WTC11 (cell line): ENCODE measurements at regions not wholly inside any gene's neighbourhood (a gene's known extent, or its start where the extent isn't known, plus 50 kb on each side); places are given as distances from the start of the nearest gene placed in this dataset.

ENCODE experiments used
- ATAC-seq: fragments of 200-7000 bp; cut with Tn5 transposase; 2 replicates; pipeline ENCODE4 v1.10.0; 2021; ENCODE audit warnings: mild to moderate bottlenecking, moderate library complexity
- CTCF ChIA-PET: fragments of 300-600 bp; sonication (Branson Sonifier 250); formaldehyde crosslinking; loops from one replicate; lab custom pipeline; 2021; ENCODE audit warnings: antibody characterized with exemption; lab: Charles Lee
- POLR2A ChIA-PET: fragments of 350-600 bp; sonication (Branson Sonifier 250); formaldehyde crosslinking; loops from one replicate; lab custom pipeline; 2021; ENCODE audit warnings: antibody characterized with exemption; lab: Charles Lee
- DNase-seq: peaks from one replicate; pipeline ENCODE4 v3.0.0; 2021; ENCODE audit warnings: low spot score
- H3K27ac Mint-ChIP-seq: 2 replicates; pipeline ENCODE4 v1.8.0; 2021; ENCODE audit warnings: mixed read lengths
- H3K27me3 Mint-ChIP-seq: 2 replicates; pipeline ENCODE4 v1.8.0; 2021; ENCODE audit warnings: low read depth, mild to moderate bottlenecking, moderate library complexity, mixed read lengths
- H3K36me3 Mint-ChIP-seq: 2 replicates; pipeline ENCODE4 v1.8.0; 2021; ENCODE audit warnings: mixed read lengths
- H3K4me1 Mint-ChIP-seq: 2 replicates; pipeline ENCODE4 v1.8.0; 2022; ENCODE audit warnings: mixed read lengths
- H3K4me3 Mint-ChIP-seq: 2 replicates; pipeline ENCODE4 v1.8.0; 2021; ENCODE audit warnings: mild to moderate bottlenecking, moderate library complexity, mixed read lengths
- H3K9me3 Mint-ChIP-seq: 2 replicates; pipeline ENCODE4 v1.8.0; 2021; ENCODE audit warnings: mixed read lengths
- IRF2 ChIP-seq: sonication (generic); formaldehyde crosslinking; IDR thresholded peaks from 2 replicates; pipeline ENCODE4 v1.8.0; 2022; ENCODE audit warnings: low read depth, missing genetic modification reagents, borderline replicate concordance
- MXD4 ChIP-seq: fragments of 250-450 bp; sonication (Bioruptor Pico); IDR thresholded peaks from 2 replicates; pipeline ENCODE4 v1.8.0; 2021; ENCODE audit warnings: mild to moderate bottlenecking, moderate library complexity, borderline replicate concordance
- MYBL2 ChIP-seq: sonication (generic); formaldehyde crosslinking; IDR thresholded peaks from 2 replicates; pipeline ENCODE4 v1.8.1; 2023; ENCODE audit warnings: mild to moderate bottlenecking, moderate library complexity, missing genetic modification reagents
- NFATC4 ChIP-seq: fragments of 250-450 bp; sonication (Bioruptor Pico); IDR thresholded peaks from 2 replicates; pipeline ENCODE4 v1.9.0; 2021; ENCODE audit warnings: mild to moderate bottlenecking
- RORB ChIP-seq: fragments of 250-450 bp; sonication (Bioruptor Pico); IDR thresholded peaks from 2 replicates; pipeline ENCODE4 v1.9.0; 2021; ENCODE audit warnings: mild to moderate bottlenecking
- SOX15 ChIP-seq: fragments of 250-450 bp; sonication (Bioruptor Pico); IDR thresholded peaks from 2 replicates; pipeline ENCODE4 v1.9.0; 2021; ENCODE audit warnings: mild to moderate bottlenecking
- SP1 ChIP-seq: sonication (generic); formaldehyde crosslinking; conservative IDR thresholded peaks from 2 replicates; pipeline ENCODE4 v1.8.1; 2022; ENCODE audit warnings: missing genetic modification reagents
- TCF7 ChIP-seq: sonication (generic); formaldehyde crosslinking; IDR thresholded peaks from 2 replicates; pipeline ENCODE4 v1.8.0; 2022; ENCODE audit warnings: mild to moderate bottlenecking, low read depth, missing genetic modification reagents, moderate library complexity
- TEAD4 ChIP-seq: sonication (generic); formaldehyde crosslinking; IDR thresholded peaks from 2 replicates; pipeline ENCODE4 v1.8.0; 2022; ENCODE audit warnings: mild to moderate bottlenecking, missing genetic modification reagents
- ZNF138 ChIP-seq: sonication (generic); formaldehyde crosslinking; conservative IDR thresholded peaks from 2 replicates; pipeline ENCODE4 v1.8.1; 2022; ENCODE audit warnings: mild to moderate bottlenecking, moderate library complexity, missing genetic modification reagents
- ZNF232 ChIP-seq: sonication (generic); formaldehyde crosslinking; IDR thresholded peaks from 2 replicates; pipeline ENCODE4 v1.8.0; 2022; ENCODE audit warnings: mild to moderate bottlenecking, missing genetic modification reagents
- ZNF396 ChIP-seq: fragments of 250-450 bp; sonication (Bioruptor Pico); IDR thresholded peaks from 2 replicates; pipeline ENCODE4 v1.8.0; 2021; ENCODE audit warnings: mild to moderate bottlenecking, moderate library complexity, borderline replicate concordance
- ZNF416 ChIP-seq: fragments of 250-450 bp; sonication (Bioruptor Pico); IDR thresholded peaks from 2 replicates; pipeline ENCODE4 v1.9.0; 2021; ENCODE audit warnings: mild to moderate bottlenecking, inconsistent platforms
- TF ChIP-seq, protein P1 (sequence below): sonication (generic); formaldehyde crosslinking; IDR thresholded peaks from 2 replicates; pipeline ENCODE4 v1.8.0; 2022; ENCODE audit warnings: mild to moderate bottlenecking, missing genetic modification reagents
- TF ChIP-seq, protein P2 (sequence below): fragments of 250-450 bp; sonication (Bioruptor Pico); IDR thresholded peaks from 2 replicates; pipeline ENCODE4 v1.9.0; 2021; ENCODE audit warnings: mild to moderate bottlenecking, borderline replicate concordance
- TF ChIP-seq, protein P3 (sequence below): sonication (generic); formaldehyde crosslinking; conservative IDR thresholded peaks from 2 replicates; pipeline ENCODE4 v1.8.1; 2022; ENCODE audit warnings: mild to moderate bottlenecking, missing genetic modification reagents
- TF ChIP-seq, protein P4 (sequence below): fragments of 250-450 bp; sonication (Bioruptor Pico); IDR thresholded peaks from 2 replicates; pipeline ENCODE4 v1.8.0; 2021; ENCODE audit warnings: mild to moderate bottlenecking
- TF ChIP-seq, protein P5 (sequence below): fragments of 200-600 bp; IDR thresholded peaks from 2 replicates; pipeline ENCODE4 v1.8.0; 2022; ENCODE audit warnings: antibody characterized with exemption
- TF ChIP-seq, protein P6 (sequence below): sonication (generic); formaldehyde crosslinking; IDR thresholded peaks from 2 replicates; pipeline ENCODE4 v1.8.1; 2023; ENCODE audit warnings: mild to moderate bottlenecking, missing genetic modification reagents
- TF ChIP-seq, protein P7 (sequence below): sonication (generic); formaldehyde crosslinking; conservative IDR thresholded peaks from 2 replicates; pipeline ENCODE4 v1.8.1; 2023; ENCODE audit warnings: mild to moderate bottlenecking, low read depth, missing genetic modification reagents, moderate library complexity

DNA sequence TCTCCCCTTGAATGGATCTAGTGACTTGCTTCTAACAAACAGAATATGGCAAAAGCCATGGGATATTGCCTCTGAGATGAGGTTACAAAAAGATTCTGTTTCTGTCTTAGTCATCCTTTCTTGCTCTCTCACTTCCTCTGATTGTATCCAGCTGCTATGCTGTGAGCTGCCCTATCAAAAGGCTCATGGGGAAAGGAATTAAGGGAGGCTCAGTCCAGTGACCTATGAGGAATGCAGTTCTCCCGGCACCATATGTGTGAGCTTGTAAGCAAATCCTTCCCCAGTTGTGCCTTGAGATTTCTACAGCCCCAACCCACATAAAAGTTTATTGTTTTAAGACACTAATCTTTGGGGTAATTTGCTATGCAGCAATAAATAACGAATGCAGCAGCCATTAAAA lies 183.1 kb downstream of the KLHL28 start:
- Mint-ChIP-seq H3K36me3 (no peaks in the 10 kb centered on the region), H3K27me3 (no peaks in the 10 kb centered on the region), H3K9me3 (no peaks in the 10 kb centered on the region), H3K4me3 (no peak overlapping the region), H3K4me1 (no peaks in the 10 kb centered on the region), H3K27ac (no peak overlapping the region)
- TF ChIP-seq, protein P1, sequence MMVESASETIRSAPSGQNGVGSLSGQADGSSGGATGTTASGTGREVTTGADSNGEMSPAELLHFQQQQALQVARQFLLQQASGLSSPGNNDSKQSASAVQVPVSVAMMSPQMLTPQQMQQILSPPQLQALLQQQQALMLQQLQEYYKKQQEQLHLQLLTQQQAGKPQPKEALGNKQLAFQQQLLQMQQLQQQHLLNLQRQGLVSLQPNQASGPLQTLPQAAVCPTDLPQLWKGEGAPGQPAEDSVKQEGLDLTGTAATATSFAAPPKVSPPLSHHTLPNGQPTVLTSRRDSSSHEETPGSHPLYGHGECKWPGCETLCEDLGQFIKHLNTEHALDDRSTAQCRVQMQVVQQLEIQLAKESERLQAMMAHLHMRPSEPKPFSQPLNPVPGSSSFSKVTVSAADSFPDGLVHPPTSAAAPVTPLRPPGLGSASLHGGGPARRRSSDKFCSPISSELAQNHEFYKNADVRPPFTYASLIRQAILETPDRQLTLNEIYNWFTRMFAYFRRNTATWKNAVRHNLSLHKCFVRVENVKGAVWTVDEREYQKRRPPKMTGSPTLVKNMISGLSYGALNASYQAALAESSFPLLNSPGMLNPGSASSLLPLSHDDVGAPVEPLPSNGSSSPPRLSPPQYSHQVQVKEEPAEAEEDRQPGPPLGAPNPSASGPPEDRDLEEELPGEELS (CRISPR knock-in tag) = no peak
- TF ChIP-seq SP1 (CRISPR knock-in tag) (no peak), MYBL2 (no peak), TCF7 (CRISPR knock-in tag) (no peak), NFATC4 (CRISPR knock-in tag) (no peak), SOX15 (CRISPR knock-in tag) (no peak), IRF2 (no peak), ZNF396 (CRISPR knock-in tag) (no peak), TEAD4 (CRISPR knock-in tag) (no peak), ZNF232 (no peak), ZNF416 (no peak), RORB (CRISPR knock-in tag) (no peak), ZNF138 (CRISPR knock-in tag) (no peak), MXD4 (CRISPR knock-in tag) (no peak)
- TF ChIP-seq, protein P2, sequence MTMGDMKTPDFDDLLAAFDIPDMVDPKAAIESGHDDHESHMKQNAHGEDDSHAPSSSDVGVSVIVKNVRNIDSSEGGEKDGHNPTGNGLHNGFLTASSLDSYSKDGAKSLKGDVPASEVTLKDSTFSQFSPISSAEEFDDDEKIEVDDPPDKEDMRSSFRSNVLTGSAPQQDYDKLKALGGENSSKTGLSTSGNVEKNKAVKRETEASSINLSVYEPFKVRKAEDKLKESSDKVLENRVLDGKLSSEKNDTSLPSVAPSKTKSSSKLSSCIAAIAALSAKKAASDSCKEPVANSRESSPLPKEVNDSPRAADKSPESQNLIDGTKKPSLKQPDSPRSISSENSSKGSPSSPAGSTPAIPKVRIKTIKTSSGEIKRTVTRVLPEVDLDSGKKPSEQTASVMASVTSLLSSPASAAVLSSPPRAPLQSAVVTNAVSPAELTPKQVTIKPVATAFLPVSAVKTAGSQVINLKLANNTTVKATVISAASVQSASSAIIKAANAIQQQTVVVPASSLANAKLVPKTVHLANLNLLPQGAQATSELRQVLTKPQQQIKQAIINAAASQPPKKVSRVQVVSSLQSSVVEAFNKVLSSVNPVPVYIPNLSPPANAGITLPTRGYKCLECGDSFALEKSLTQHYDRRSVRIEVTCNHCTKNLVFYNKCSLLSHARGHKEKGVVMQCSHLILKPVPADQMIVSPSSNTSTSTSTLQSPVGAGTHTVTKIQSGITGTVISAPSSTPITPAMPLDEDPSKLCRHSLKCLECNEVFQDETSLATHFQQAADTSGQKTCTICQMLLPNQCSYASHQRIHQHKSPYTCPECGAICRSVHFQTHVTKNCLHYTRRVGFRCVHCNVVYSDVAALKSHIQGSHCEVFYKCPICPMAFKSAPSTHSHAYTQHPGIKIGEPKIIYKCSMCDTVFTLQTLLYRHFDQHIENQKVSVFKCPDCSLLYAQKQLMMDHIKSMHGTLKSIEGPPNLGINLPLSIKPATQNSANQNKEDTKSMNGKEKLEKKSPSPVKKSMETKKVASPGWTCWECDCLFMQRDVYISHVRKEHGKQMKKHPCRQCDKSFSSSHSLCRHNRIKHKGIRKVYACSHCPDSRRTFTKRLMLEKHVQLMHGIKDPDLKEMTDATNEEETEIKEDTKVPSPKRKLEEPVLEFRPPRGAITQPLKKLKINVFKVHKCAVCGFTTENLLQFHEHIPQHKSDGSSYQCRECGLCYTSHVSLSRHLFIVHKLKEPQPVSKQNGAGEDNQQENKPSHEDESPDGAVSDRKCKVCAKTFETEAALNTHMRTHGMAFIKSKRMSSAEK (CRISPR knock-in tag) = no peak
- TF ChIP-seq, protein P3, sequence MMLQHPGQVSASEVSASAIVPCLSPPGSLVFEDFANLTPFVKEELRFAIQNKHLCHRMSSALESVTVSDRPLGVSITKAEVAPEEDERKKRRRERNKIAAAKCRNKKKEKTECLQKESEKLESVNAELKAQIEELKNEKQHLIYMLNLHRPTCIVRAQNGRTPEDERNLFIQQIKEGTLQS (CRISPR knock-in tag) = no peak
- TF ChIP-seq, protein P4, sequence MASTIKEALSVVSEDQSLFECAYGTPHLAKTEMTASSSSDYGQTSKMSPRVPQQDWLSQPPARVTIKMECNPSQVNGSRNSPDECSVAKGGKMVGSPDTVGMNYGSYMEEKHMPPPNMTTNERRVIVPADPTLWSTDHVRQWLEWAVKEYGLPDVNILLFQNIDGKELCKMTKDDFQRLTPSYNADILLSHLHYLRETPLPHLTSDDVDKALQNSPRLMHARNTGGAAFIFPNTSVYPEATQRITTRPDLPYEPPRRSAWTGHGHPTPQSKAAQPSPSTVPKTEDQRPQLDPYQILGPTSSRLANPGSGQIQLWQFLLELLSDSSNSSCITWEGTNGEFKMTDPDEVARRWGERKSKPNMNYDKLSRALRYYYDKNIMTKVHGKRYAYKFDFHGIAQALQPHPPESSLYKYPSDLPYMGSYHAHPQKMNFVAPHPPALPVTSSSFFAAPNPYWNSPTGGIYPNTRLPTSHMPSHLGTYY (CRISPR knock-in tag) = no peak
- TF ChIP-seq, protein P5, sequence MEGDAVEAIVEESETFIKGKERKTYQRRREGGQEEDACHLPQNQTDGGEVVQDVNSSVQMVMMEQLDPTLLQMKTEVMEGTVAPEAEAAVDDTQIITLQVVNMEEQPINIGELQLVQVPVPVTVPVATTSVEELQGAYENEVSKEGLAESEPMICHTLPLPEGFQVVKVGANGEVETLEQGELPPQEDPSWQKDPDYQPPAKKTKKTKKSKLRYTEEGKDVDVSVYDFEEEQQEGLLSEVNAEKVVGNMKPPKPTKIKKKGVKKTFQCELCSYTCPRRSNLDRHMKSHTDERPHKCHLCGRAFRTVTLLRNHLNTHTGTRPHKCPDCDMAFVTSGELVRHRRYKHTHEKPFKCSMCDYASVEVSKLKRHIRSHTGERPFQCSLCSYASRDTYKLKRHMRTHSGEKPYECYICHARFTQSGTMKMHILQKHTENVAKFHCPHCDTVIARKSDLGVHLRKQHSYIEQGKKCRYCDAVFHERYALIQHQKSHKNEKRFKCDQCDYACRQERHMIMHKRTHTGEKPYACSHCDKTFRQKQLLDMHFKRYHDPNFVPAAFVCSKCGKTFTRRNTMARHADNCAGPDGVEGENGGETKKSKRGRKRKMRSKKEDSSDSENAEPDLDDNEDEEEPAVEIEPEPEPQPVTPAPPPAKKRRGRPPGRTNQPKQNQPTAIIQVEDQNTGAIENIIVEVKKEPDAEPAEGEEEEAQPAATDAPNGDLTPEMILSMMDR = no peak
- TF ChIP-seq, protein P6, sequence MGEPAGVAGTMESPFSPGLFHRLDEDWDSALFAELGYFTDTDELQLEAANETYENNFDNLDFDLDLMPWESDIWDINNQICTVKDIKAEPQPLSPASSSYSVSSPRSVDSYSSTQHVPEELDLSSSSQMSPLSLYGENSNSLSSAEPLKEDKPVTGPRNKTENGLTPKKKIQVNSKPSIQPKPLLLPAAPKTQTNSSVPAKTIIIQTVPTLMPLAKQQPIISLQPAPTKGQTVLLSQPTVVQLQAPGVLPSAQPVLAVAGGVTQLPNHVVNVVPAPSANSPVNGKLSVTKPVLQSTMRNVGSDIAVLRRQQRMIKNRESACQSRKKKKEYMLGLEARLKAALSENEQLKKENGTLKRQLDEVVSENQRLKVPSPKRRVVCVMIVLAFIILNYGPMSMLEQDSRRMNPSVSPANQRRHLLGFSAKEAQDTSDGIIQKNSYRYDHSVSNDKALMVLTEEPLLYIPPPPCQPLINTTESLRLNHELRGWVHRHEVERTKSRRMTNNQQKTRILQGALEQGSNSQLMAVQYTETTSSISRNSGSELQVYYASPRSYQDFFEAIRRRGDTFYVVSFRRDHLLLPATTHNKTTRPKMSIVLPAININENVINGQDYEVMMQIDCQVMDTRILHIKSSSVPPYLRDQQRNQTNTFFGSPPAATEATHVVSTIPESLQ (CRISPR knock-in tag) = no peak
- TF ChIP-seq, protein P7, sequence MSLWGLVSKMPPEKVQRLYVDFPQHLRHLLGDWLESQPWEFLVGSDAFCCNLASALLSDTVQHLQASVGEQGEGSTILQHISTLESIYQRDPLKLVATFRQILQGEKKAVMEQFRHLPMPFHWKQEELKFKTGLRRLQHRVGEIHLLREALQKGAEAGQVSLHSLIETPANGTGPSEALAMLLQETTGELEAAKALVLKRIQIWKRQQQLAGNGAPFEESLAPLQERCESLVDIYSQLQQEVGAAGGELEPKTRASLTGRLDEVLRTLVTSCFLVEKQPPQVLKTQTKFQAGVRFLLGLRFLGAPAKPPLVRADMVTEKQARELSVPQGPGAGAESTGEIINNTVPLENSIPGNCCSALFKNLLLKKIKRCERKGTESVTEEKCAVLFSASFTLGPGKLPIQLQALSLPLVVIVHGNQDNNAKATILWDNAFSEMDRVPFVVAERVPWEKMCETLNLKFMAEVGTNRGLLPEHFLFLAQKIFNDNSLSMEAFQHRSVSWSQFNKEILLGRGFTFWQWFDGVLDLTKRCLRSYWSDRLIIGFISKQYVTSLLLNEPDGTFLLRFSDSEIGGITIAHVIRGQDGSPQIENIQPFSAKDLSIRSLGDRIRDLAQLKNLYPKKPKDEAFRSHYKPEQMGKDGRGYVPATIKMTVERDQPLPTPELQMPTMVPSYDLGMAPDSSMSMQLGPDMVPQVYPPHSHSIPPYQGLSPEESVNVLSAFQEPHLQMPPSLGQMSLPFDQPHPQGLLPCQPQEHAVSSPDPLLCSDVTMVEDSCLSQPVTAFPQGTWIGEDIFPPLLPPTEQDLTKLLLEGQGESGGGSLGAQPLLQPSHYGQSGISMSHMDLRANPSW = no peak
- no peak; the same call in 1 of the 2 replicates for ATAC-seq
- DNase-seq = no peak
- POLR2A ChIA-PET = no interaction called here
- CTCF ChIA-PET = no interaction called here
